ENCODE measurements at regions not wholly inside any gene's neighbourhood (a gene's known extent, or its start where the extent isn't known, plus 50 kb on each side); places are given as distances from the start of the nearest gene placed in this dataset.
"Not testable (repeated sequence)": the region's sequence is repeated elsewhere in the genome, so short reads cannot be mapped to it uniquely, and the experiment has no call there.

DNA sequence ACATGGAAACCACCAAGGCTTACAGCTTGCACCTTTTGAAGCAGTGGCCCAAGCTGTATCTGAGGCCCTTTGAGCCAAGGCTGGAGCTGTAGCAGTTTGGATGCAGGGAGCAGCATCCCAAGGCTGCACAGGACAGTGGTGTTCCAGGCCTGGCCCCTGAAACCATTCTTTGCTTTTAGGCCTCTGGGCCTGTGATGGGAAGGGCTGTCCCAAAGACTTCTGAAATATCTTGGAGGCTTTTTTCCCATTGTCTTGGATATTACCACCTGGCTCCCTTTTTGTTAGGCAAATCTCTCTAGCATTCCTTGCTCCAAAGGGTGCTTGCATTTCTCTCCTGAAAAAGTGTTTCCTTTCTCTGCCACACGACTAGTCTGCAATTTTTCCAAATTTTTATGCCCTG lies 302.8 kb upstream of the MDFIC2 start:
- no peak for DNase-seq (ENCODE audit: low read depth)
- no peak for TF ChIP-seq CTCF (IDR thresholded peaks at IDR 0.05; ENCODE audit: insufficient read depth, low read depth, low read length)
- no peak overlapping the region for H3K4me3 ChIP-seq (ENCODE audit: low read depth, low read length)

DNA sequence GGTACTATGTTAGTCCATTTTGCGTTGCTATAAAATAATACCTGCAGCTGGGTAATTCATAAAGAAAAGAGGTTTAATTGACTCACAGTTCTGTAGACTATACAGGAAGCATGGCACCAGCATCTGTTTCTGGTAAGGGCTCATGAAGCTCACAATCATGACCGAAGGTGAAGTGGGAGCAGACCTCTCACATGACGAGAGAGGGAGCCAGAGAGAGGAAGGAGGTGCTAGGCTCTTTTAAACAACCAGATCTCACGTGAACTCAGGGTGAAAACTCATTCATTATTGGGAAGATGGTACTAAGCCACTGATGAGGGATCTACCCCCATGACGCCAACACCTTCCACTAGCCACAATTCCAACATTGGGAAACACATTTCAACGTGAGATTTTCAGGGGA lies 301.7 kb upstream of the MDFIC2 start:
- H3K4me3 ChIP-seq (ENCODE audit: low read depth, low read length): no peak overlapping the region
- no peak for DNase-seq (ENCODE audit: low read depth)
- TF ChIP-seq CTCF (IDR thresholded peaks at IDR 0.05; ENCODE audit: insufficient read depth, low read depth, low read length): no peak

- no peak for TF ChIP-seq CTCF (IDR thresholded peaks at IDR 0.05; ENCODE audit: insufficient read depth, low read depth, low read length)
- no peak overlapping the region for H3K4me3 ChIP-seq (ENCODE audit: low read depth, low read length)
- no peak for DNase-seq (ENCODE audit: low read depth)
Measured at GRCh38 chr3:70612920-70613319, 300.5 kb upstream of the MDFIC2 start.

DNA sequence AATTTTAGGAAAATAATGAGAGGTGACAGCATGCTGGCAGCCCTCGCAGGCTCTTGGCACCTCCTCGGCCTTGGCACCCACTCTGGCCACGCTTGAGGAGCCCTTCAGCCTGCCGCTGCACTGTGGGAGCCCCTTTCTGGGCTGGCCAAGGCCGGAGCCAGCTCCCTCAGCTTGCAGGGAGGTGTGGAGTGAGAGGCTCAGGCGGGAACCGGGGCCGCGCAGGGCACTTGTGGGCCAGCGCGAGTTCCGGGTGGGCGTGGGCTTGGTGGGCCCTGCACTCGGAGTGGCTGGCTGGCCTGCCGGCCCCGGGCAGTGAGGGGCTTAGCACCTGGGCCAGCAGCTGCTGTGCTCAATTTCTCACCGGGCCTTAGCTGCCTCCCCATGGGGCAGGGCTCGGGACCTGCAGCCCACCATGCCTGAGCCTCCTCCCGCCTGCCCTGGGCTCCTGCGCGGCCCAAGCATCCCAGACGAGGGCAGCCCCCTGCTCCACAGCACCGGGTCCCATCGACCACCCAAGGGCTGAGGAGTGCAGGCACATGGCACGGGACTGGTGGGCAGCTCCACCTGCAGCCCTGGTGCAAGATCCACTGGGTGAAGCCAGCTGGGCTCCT lies 299.3 kb upstream of the MDFIC2 start:
- not testable (repeated sequence) for H3K4me3 ChIP-seq (ENCODE audit: low read depth, low read length); DNase-seq (ENCODE audit: low read depth)

GRCh38 chr3:70608434-70608833 lies 296.0 kb upstream of the MDFIC2 start:
- DNase-seq (ENCODE audit: low read depth): no peak
- H3K4me3 ChIP-seq (ENCODE audit: low read depth, low read length): no peak overlapping the region
- TF ChIP-seq CTCF (IDR thresholded peaks at IDR 0.05; ENCODE audit: insufficient read depth, low read depth, low read length): no peak

GRCh38 chr3:70607469-70607868 lies 295.0 kb upstream of the MDFIC2 start:
- no peak overlapping the region for H3K4me3 ChIP-seq (ENCODE audit: low read depth, low read length)
- TF ChIP-seq CTCF (IDR thresholded peaks at IDR 0.05; ENCODE audit: insufficient read depth, low read depth, low read length): no peak
- DNase-seq (ENCODE audit: low read depth): no peak

GRCh38 chr3:70606018-70606417 lies 293.6 kb upstream of the MDFIC2 start:
- no peak for TF ChIP-seq CTCF (IDR thresholded peaks at IDR 0.05; ENCODE audit: insufficient read depth, low read depth, low read length)
- H3K4me3 ChIP-seq (ENCODE audit: low read depth, low read length): no peak overlapping the region
- DNase-seq (ENCODE audit: low read depth): no peak

All from fibroblast of villous mesenchyme (primary cell).